Body of pancreas (tissue), 4 donors: ENCODE measurements at regions not wholly inside any gene's neighbourhood (a gene's known extent, or its start where the extent isn't known, plus 50 kb on each side); places are given as distances from the start of the nearest gene placed in this dataset.

ENCODE experiments used
- CTCF ChIP-seq, 7 experiments: fragments of 450-650 bp in 4 of 7; fragments of 200-600 bp in 3 of 7; sonication (generic) in 3 of 7; IDR thresholded peaks; one replicate each; pipeline ENCODE4 v1.5.1; 2016 to 2019; ENCODE audit warnings: antibody characterized with exemption in 7 of 7
- POLR2A ChIP-seq, 3 donors: fragments of 450-650 bp; IDR thresholded peaks; one replicate each; pipeline ENCODE4 v1.6.1; 2016; ENCODE audit warnings: antibody characterized with exemption in 3 of 3, mild to moderate bottlenecking in 2 of 3

GRCh38 chr15:70237626-70238025 is 139.9 kb upstream of the TLE3 start:
- no peak for TF ChIP-seq CTCF (IDR thresholded peaks at IDR 0.05)
- TF ChIP-seq POLR2A (IDR thresholded peaks at IDR 0.05) = no peak
